ENCODE measurements at regions not wholly inside any gene's neighbourhood (a gene's known extent, or its start where the extent isn't known, plus 50 kb on each side); places are given as distances from the start of the nearest gene placed in this dataset.

DNA sequence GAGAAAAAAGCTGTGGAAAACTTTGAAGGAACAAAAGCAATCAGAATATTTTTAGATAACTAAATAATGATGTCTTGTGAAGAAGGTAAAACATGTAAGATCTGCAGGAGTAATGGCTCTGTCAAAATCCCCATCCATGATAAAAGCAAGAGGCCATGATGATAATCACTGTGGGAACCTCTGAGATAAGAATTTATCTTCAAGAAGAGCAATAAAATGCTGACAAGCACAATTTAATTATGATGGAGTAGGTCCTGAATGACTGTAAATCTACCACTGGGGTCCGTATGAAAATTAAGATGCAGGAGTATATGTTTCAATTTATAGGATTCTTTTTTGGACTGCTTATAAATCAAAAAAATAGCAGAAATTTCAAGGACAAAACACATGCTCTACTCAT is 68.3 kb upstream of the CHMP2B start:
- no peak overlapping the region for H3K4me2 ChIP-seq (ENCODE audit: control insufficient read depth, extremely low read depth, insufficient read depth, low read depth, low read length)
- H3K27ac ChIP-seq (ENCODE audit: control insufficient read depth, insufficient read depth, low read length): no peak overlapping the region
- H3K9ac ChIP-seq (ENCODE audit: control insufficient read depth, extremely low read depth, insufficient read depth, low read length): no peak overlapping the region
- dilution Hi-C loops (cut with MboI; ENCODE audit: extremely low pct_ligation_motif_present, low sequenced_read_pairs): no loop called here
- H3K9me3 ChIP-seq (ENCODE audit: control insufficient read depth, low read depth, low read length): no peaks in the 10 kb centered on the region
- TF ChIP-seq EZH2 (IDR thresholded peaks at IDR 0.05; ENCODE audit: low read length) (no peak), CTCF (optimal IDR thresholded peaks at IDR 0.05 in 1 of 3, IDR thresholded peaks at IDR 0.05 in 1 of 3, conservative IDR thresholded peaks at IDR 0.05 in 1 of 3; ENCODE audit: extremely low read depth in 1 of 3, insufficient read depth in 2 of 3, low read length in 3 of 3) (no peak)
- no peaks in the 10 kb centered on the region for H3K27me3 ChIP-seq (ENCODE audit: control insufficient read depth, extremely low read depth, insufficient read depth, low read length)
- no peak overlapping the region for H3K4me3 ChIP-seq (ENCODE audit: control insufficient read depth in 2 of 3, extremely low read depth in 1 of 3, insufficient read depth in 2 of 3, low read depth in 1 of 3, low read length in 3 of 3)
- no peaks in the 10 kb centered on the region for H3K9me1 ChIP-seq (ENCODE audit: control insufficient read depth, extremely low read depth, insufficient read depth, low read length)
- FAIRE-seq: no peak
- H3K4me1 ChIP-seq (ENCODE audit: control insufficient read depth, extremely low read depth, insufficient read depth, low read length): no peaks in the 10 kb centered on the region
- H4K20me1 ChIP-seq (ENCODE audit: control insufficient read depth, extremely low read depth, insufficient read depth, low read length): no peaks in the 10 kb centered on the region
- no peak overlapping the region for H2AFZ ChIP-seq (ENCODE audit: control insufficient read depth, low read length)
- no peaks in the 10 kb centered on the region for H3K79me2 ChIP-seq (ENCODE audit: control insufficient read depth, insufficient read depth, low read length)
- DNase-seq (ENCODE audit: low read depth, low spot score): no peak
- no peaks in the 10 kb centered on the region for H3K36me3 ChIP-seq (ENCODE audit: control insufficient read depth in 2 of 2, extremely low read depth in 1 of 2, insufficient read depth in 2 of 2, low read length in 2 of 2)

- Histone ChIP-seq H3K4me3 (ENCODE audit: control insufficient read depth in 2 of 3, extremely low read depth in 1 of 3, insufficient read depth in 2 of 3, low read depth in 1 of 3, low read length in 3 of 3) (no peak overlapping the region), H2AFZ (ENCODE audit: control insufficient read depth, low read length) (no peak overlapping the region), H4K20me1 (ENCODE audit: control insufficient read depth, extremely low read depth, insufficient read depth, low read length) (no peaks in the 10 kb centered on the region), H3K9ac (ENCODE audit: control insufficient read depth, extremely low read depth, insufficient read depth, low read length) (no peak overlapping the region), H3K9me1 (ENCODE audit: control insufficient read depth, extremely low read depth, insufficient read depth, low read length) (no peaks in the 10 kb centered on the region), H3K36me3 (ENCODE audit: control insufficient read depth in 2 of 2, extremely low read depth in 1 of 2, insufficient read depth in 2 of 2, low read length in 2 of 2) (no peaks in the 10 kb centered on the region), H3K27me3 (ENCODE audit: control insufficient read depth, extremely low read depth, insufficient read depth, low read length) (no peaks in the 10 kb centered on the region), H3K27ac (ENCODE audit: control insufficient read depth, insufficient read depth, low read length) (no peak overlapping the region), H3K79me2 (ENCODE audit: control insufficient read depth, insufficient read depth, low read length) (no peaks in the 10 kb centered on the region), H3K4me1 (ENCODE audit: control insufficient read depth, extremely low read depth, insufficient read depth, low read length) (no peaks in the 10 kb centered on the region), H3K9me3 (ENCODE audit: control insufficient read depth, low read depth, low read length) (no peaks in the 10 kb centered on the region), H3K4me2 (ENCODE audit: control insufficient read depth, extremely low read depth, insufficient read depth, low read depth, low read length) (no peak overlapping the region)
- dilution Hi-C loops (cut with MboI; ENCODE audit: extremely low pct_ligation_motif_present, low sequenced_read_pairs): no loop called here
- no peak for FAIRE-seq
- no peak for DNase-seq (ENCODE audit: low read depth, low spot score)
- no peak for TF ChIP-seq CTCF (optimal IDR thresholded peaks at IDR 0.05 in 1 of 3, IDR thresholded peaks at IDR 0.05 in 1 of 3, conservative IDR thresholded peaks at IDR 0.05 in 1 of 3; ENCODE audit: extremely low read depth in 1 of 3, insufficient read depth in 2 of 3, low read length in 3 of 3)
- TF ChIP-seq EZH2 (IDR thresholded peaks at IDR 0.05; ENCODE audit: low read length): no peak
Measured at GRCh38 chr3:87148020-87148419, 79.1 kb upstream of the CHMP2B start.
